Transverse colon (tissue), 4 donors: ENCODE measurements at regions not wholly inside any gene's neighbourhood (a gene's known extent, or its start where the extent isn't known, plus 50 kb on each side); places are given as distances from the start of the nearest gene placed in this dataset.

Experiments used
- EP300 ChIP-seq: sonication (generic); formaldehyde crosslinking; IDR thresholded peaks from one replicate; pipeline ENCODE4 v1.6.1; 2017; ENCODE audit warnings: antibody characterized with exemption, low read depth
- POLR2A ChIP-seq: fragments of 450-650 bp; IDR thresholded peaks from one replicate; pipeline ENCODE4 v1.6.1; 2016; ENCODE audit warnings: antibody characterized with exemption, mild to moderate bottlenecking, moderate library complexity
- POLR2AphosphoS5 ChIP-seq, 3 donors: sonication (generic); formaldehyde crosslinking; IDR thresholded peaks; one replicate each; pipeline ENCODE4 v1.6.1; 2016; ENCODE audit warnings: antibody characterized with exemption in 3 of 3
- TF ChIP-seq, protein P1 (sequence below), 5 experiments: fragments of 200-600 bp in 3 of 5; fragments of 450-650 bp in 2 of 5; sonication (generic) in 3 of 5; IDR thresholded peaks; 1 replicate in 2 of 5; 2 replicates in 3 of 5; pipeline ENCODE4 v1.5.1; 2016 to 2017; ENCODE audit warnings: antibody characterized with exemption in 5 of 5, inconsistent platforms in 3 of 5, mild to moderate bottlenecking in 2 of 5, moderate library complexity in 1 of 5

DNA sequence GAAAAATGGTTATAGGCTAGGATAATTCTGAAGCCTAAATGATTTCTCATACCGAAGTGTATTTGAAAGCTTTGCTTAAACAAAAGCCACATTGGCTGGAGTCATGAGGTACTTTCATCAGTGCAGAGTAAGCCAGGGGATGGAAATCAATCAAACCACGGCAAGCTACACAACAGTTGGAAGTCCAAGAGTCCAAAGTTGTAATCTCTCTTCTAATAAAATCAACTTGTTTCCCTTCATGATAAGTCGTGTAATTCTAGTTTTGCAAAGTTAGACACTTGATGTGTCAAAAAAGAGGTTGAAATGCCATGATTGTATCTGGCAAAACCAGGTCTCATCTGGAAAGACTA, 250.5 kb upstream of the VEPH1 start:
- TF ChIP-seq, protein P1, sequence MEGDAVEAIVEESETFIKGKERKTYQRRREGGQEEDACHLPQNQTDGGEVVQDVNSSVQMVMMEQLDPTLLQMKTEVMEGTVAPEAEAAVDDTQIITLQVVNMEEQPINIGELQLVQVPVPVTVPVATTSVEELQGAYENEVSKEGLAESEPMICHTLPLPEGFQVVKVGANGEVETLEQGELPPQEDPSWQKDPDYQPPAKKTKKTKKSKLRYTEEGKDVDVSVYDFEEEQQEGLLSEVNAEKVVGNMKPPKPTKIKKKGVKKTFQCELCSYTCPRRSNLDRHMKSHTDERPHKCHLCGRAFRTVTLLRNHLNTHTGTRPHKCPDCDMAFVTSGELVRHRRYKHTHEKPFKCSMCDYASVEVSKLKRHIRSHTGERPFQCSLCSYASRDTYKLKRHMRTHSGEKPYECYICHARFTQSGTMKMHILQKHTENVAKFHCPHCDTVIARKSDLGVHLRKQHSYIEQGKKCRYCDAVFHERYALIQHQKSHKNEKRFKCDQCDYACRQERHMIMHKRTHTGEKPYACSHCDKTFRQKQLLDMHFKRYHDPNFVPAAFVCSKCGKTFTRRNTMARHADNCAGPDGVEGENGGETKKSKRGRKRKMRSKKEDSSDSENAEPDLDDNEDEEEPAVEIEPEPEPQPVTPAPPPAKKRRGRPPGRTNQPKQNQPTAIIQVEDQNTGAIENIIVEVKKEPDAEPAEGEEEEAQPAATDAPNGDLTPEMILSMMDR (IDR thresholded peaks at IDR 0.05), result no peak
- no peak for TF ChIP-seq POLR2A
- TF ChIP-seq EP300, result no peak
- no peak for TF ChIP-seq POLR2AphosphoS5 (IDR thresholded peaks at IDR 0.05)
